Fibroblast of peridontal ligament (primary cell): ENCODE measurements at regions not wholly inside any gene's neighbourhood (a gene's known extent, or its start where the extent isn't known, plus 50 kb on each side); places are given as distances from the start of the nearest gene placed in this dataset.

Source experiments
- DNase-seq: peaks from one replicate; pipeline ENCODE4 v3.0.0-alpha.2; 2010; ENCODE audit errors: extremely low read depth

- no peak for DNase-seq
Measured at GRCh38 chr1:10897321-10897980, 101.0 kb upstream of the CASZ1 start.

GRCh38 chr1:10897981-10898728, 101.7 kb upstream of the CASZ1 start:
- DNase-seq, result no peak

GRCh38 chr1:10898921-10899320, 102.5 kb upstream of the CASZ1 start:
- no peak for DNase-seq

- no peak for DNase-seq
Measured at GRCh38 chr1:10899490-10900250, 103.2 kb upstream of the CASZ1 start.

GRCh38 chr1:10900251-10900651, 103.8 kb upstream of the CASZ1 start:
- no peak for DNase-seq

GRCh38 chr1:10900691-10901090, 104.2 kb upstream of the CASZ1 start:
- DNase-seq, result no peak

- DNase-seq, result no peak
Measured at GRCh38 chr1:10901091-10901890, 104.8 kb upstream of the CASZ1 start.

GRCh38 chr1:10901891-10902805, 105.7 kb upstream of the CASZ1 start:
- no peak for DNase-seq

GRCh38 chr1:10903421-10903820, 107.0 kb upstream of the CASZ1 start:
- no peak for DNase-seq

GRCh38 chr1:10903821-10904220, 107.4 kb upstream of the CASZ1 start:
- no peak for DNase-seq

GRCh38 chr1:10904396-10905358, 107.8 kb upstream of the TARDBP start:
- no peak for DNase-seq

GRCh38 chr1:10905841-10906655, 106.4 kb upstream of the TARDBP start:
- no peak for DNase-seq

GRCh38 chr1:10906866-10907519, 105.5 kb upstream of the TARDBP start:
- DNase-seq, result no peak

GRCh38 chr1:10908266-10908665, 104.2 kb upstream of the TARDBP start:
- no peak for DNase-seq

GRCh38 chr1:10909697-10910680, 102.5 kb upstream of the TARDBP start:
- no peak for DNase-seq

- DNase-seq, result no peak
Measured at GRCh38 chr1:10910681-10911489, 101.6 kb upstream of the TARDBP start.
